NT2/D1 (cell line): ENCODE measurements at regions not wholly inside any gene's neighbourhood (a gene's known extent, or its start where the extent isn't known, plus 50 kb on each side); places are given as distances from the start of the nearest gene placed in this dataset.
A peak's percentile ranks its signal among the peaks of the same experiment; 100 is the strongest.

ENCODE experiments used
- DNase-seq: peaks from one replicate; pipeline ENCODE4 v3.0.0-alpha.2; 2011; ENCODE audit warnings: low read depth, low spot score
- H3K27me3 ChIP-seq: 2 replicates; pipeline ENCODE4 v1.6.0; 2011; ENCODE audit warnings: mild to moderate bottlenecking; ENCODE audit not compliant: insufficient read length, insufficient read depth
- H3K36me3 ChIP-seq: 2 replicates; pipeline ENCODE4 v1.6.1; 2011; ENCODE audit warnings: mild to moderate bottlenecking, low read length, mixed read lengths; ENCODE audit not compliant: insufficient read depth, insufficient read length
- H3K4me1 ChIP-seq: 2 replicates; pipeline ENCODE4 v1.5.1; 2011; ENCODE audit not compliant: insufficient read depth, insufficient read length
- H3K4me3 ChIP-seq: 2 replicates; pipeline ENCODE4 v1.5.1; 2011; ENCODE audit warnings: low read depth; ENCODE audit not compliant: insufficient read length
- H3K9ac ChIP-seq: 2 replicates; pipeline ENCODE4 v1.6.0; 2011; ENCODE audit warnings: low read depth; ENCODE audit not compliant: insufficient read length
- H3K9me3 ChIP-seq: 2 replicates; pipeline ENCODE4 v1.5.1; 2011; ENCODE audit warnings: mild to moderate bottlenecking, low read length; ENCODE audit not compliant: insufficient read depth
- SUZ12 ChIP-seq: IDR thresholded peaks from 2 replicates; pipeline ENCODE4 v1.6.1; 2011; ENCODE audit not compliant: insufficient read length, insufficient read depth; ENCODE audit errors: extremely low read depth
- YY1 ChIP-seq: IDR thresholded peaks from 2 replicates; pipeline ENCODE4 v1.6.1; 2011; ENCODE audit not compliant: insufficient read length, insufficient read depth
- ZNF274 ChIP-seq: IDR thresholded peaks from 2 replicates; pipeline ENCODE4 v1.6.1; 2011; ENCODE audit warnings: mild to moderate bottlenecking, low read depth, low read length

DNA sequence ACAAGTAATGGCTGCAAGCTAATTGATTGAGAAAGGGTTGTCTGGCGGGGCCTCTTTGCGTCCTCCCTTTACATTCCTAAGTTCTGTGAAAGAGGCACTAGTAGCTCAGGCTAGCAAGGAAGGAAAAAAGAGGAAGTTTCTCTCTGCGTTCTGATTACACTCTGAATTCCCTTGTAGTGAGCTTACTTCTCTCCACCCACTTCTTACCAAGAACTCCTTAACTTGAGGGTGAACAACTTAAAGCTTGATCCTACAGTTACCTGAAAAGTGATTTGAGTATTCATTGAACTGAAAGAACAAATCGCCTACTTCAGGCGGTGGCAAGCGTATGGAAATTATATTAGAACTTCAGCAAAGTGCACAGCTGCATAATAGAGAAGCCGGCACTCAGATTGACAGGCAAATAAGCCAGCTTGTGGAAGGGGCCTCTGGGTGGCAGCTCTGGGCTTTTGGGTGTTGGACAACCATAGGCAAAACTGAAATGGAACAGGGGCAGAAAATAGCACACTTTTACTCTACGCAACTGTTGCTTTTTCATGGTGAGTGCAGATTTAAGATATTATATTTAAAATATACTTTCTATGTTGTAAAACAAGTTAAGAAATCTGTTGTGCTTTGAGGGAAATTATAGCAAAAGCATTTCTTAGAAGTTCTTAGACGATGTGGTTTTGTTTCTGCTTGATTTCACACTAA lies 464.5 kb downstream of the USP25 start:
- peaks cover 10% of the 10 kb centered on the region; the same call in 1 of the 2 replicates for H3K9me3 ChIP-seq
- TF ChIP-seq ZNF274 (no peak), SUZ12 (no peak), YY1 (no peak)
- no peaks in the 10 kb centered on the region for H3K36me3 ChIP-seq
- no peaks in the 10 kb centered on the region for H3K4me1 ChIP-seq
- no peaks in the 10 kb centered on the region for H3K27me3 ChIP-seq
- no peak overlapping the region for H3K9ac ChIP-seq
- no peak overlapping the region for H3K4me3 ChIP-seq
- DNase-seq: peak; percentile 48

- DNase-seq: no peak
- no peak overlapping the region for H3K9ac ChIP-seq
These were observed 465.2 kb downstream of the USP25 start for GRCh38 chr21:16194788-16195537.

GRCh38 chr21:16195538-16195910 lies 465.7 kb downstream of the USP25 start:
- Histone ChIP-seq H3K36me3 (no peaks in the 10 kb centered on the region), H3K4me1 (no peaks in the 10 kb centered on the region), H3K9ac (no peak overlapping the region), H3K4me3 (no peak overlapping the region), H3K9me3 (0 out of 2 replicates have a peak, but pooled peaks cover 5% of the 10 kb centered on the region), H3K27me3 (no peaks in the 10 kb centered on the region)
- DNase-seq: no peak
- TF ChIP-seq SUZ12: no peak
- TF ChIP-seq ZNF274: no peak
- TF ChIP-seq YY1: no peak

More at GRCh38 chr21:16194788-16195537, 465.2 kb downstream of the USP25 start:
- Histone ChIP-seq H3K36me3 (no peaks in the 10 kb centered on the region), H3K27me3 (no peaks in the 10 kb centered on the region), H3K4me1 (no peaks in the 10 kb centered on the region), H3K9me3 (peaks cover 8% of the 10 kb centered on the region; the same call in 1 of the 2 replicates), H3K4me3 (no peak overlapping the region)
- TF ChIP-seq ZNF274: no peak
- TF ChIP-seq SUZ12: no peak
- no peak for TF ChIP-seq YY1

DNA sequence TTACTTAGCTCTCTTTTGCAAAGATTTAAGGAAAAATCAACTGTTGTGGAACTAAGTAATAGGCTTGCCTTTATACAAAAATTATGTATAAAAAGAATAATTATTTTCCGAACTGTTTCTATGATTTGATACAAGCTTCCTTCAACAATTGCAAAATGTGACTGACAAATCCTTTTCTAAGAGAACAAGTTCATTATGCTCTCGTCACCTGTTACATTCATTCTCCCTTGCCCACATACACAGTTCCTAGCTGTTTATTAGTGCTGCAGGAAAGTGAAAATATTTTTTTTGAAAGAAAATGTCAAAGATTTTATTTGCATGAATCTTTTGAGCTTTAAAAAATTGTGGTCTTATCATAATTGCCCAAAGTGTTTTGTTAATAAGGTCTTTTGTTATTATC lies 466.2 kb downstream of the USP25 start:
- Histone ChIP-seq H3K4me1 (no peaks in the 10 kb centered on the region), H3K9ac (no peak overlapping the region), H3K9me3 (0 out of 2 replicates have a peak, but pooled peaks cover 5% of the 10 kb centered on the region), H3K36me3 (no peaks in the 10 kb centered on the region), H3K27me3 (no peaks in the 10 kb centered on the region), H3K4me3 (no peak overlapping the region)
- no peak for TF ChIP-seq SUZ12
- TF ChIP-seq YY1: no peak
- TF ChIP-seq ZNF274: no peak
- no peak for DNase-seq

DNA sequence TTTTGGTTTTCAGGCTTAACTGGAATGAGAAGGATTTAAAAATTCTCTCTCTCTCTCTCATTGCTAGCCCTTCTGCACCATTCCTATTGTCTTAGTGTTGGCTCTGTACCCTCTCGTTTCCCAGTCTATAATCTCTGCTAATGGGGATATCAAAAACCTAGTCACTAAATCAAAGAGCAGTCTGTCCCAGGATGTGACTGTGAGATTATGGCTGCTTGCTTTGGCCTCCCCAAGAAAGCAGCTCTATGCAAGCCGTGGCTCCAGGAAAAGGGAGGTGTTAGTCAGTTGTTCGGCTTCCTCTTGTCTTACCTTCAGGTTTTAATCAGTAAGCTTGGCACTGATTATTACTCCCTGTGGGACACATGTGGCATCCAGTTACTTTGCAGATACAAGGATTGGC lies 468.8 kb downstream of the USP25 start:
- Histone ChIP-seq H3K4me3 (no peak overlapping the region), H3K9me3 (0 out of 2 replicates have a peak, but pooled peaks cover 5% of the 10 kb centered on the region), H3K9ac (no peak overlapping the region), H3K36me3 (no peaks in the 10 kb centered on the region), H3K4me1 (no peaks in the 10 kb centered on the region), H3K27me3 (no peaks in the 10 kb centered on the region)
- DNase-seq: no peak
- TF ChIP-seq YY1: no peak

- TF ChIP-seq ZNF274 (no peak), SUZ12 (no peak), YY1 (no peak)
- no peak overlapping the region for H3K9ac ChIP-seq
- no peaks in the 10 kb centered on the region for H3K4me1 ChIP-seq
- no peak overlapping the region for H3K4me3 ChIP-seq
- H3K36me3 ChIP-seq: no peaks in the 10 kb centered on the region
- 0 out of 2 replicates have a peak, but pooled peaks cover 5% of the 10 kb centered on the region for H3K9me3 ChIP-seq
- DNase-seq: no peak
- H3K27me3 ChIP-seq: no peaks in the 10 kb centered on the region
These were observed 469.8 kb downstream of the USP25 start for GRCh38 chr21:16199539-16199938.

DNA sequence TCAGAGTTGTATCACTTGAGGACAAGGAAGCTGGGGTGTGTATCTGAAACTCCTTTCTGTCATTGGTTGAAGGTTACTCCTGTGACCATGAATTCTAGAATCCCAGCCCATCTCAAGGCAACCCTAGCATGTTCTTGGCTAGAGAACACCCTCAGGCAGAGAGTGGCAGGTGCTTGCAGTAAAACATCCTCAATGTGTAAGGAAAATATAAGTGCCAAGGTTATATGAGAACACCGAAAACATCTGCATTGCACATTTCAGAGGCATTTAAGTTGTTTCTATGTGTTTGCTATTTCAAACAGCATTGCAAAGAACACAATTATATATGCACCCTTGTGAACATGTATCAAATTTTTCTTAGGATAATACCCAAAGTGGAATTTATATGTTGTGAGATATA lies 471.9 kb downstream of the USP25 start:
- Histone ChIP-seq H3K36me3 (no peaks in the 10 kb centered on the region), H3K4me1 (no peaks in the 10 kb centered on the region), H3K9me3 (0 out of 2 replicates have a peak, but pooled peaks cover 5% of the 10 kb centered on the region), H3K9ac (no peak overlapping the region), H3K4me3 (no peak overlapping the region), H3K27me3 (no peaks in the 10 kb centered on the region)
- TF ChIP-seq ZNF274: no peak
- no peak for TF ChIP-seq SUZ12
- TF ChIP-seq YY1: no peak
- no peak for DNase-seq
